ENCODE measurements at regions not wholly inside any gene's neighbourhood (a gene's known extent, or its start where the extent isn't known, plus 50 kb on each side); places are given as distances from the start of the nearest gene placed in this dataset.
A peak's percentile ranks its signal among the peaks of the same experiment; 100 is the strongest.
"Not testable (repeated sequence)": the region's sequence is repeated elsewhere in the genome, so short reads cannot be mapped to it uniquely, and the experiment has no call there.

GRCh38 chr5:36481454-36482120, 124.8 kb upstream of the SLC1A3 start:
- DNase-seq (ENCODE audit: low read depth) = no peak

- no peak for DNase-seq (ENCODE audit: low read depth)
These were observed 123.6 kb upstream of the SLC1A3 start for GRCh38 chr5:36482812-36483211.

- no peak for DNase-seq (ENCODE audit: low read depth)
These were observed 116.9 kb upstream of the SLC1A3 start for GRCh38 chr5:36489505-36489904.

GRCh38 chr5:36491856-36492255, 114.5 kb upstream of the SLC1A3 start:
- DNase-seq (ENCODE audit: low read depth) = no peak

- DNase-seq (ENCODE audit: low read depth) = no peak
These were observed 113.3 kb upstream of the SLC1A3 start for GRCh38 chr5:36492984-36493654.

- DNase-seq (ENCODE audit: low read depth) = no peak
These were observed 112.4 kb upstream of the SLC1A3 start for GRCh38 chr5:36494028-36494427.

- DNase-seq (ENCODE audit: low read depth) = no peak
These were observed 111.4 kb upstream of the SLC1A3 start for GRCh38 chr5:36494841-36495601.

GRCh38 chr5:36495611-36496010, 110.8 kb upstream of the SLC1A3 start:
- DNase-seq (ENCODE audit: low read depth) = no peak

- no peak for DNase-seq (ENCODE audit: low read depth)
These were observed 109.9 kb upstream of the SLC1A3 start for GRCh38 chr5:36496471-36496870.

GRCh38 chr5:36502608-36503007, 103.8 kb upstream of the SLC1A3 start:
- DNase-seq (ENCODE audit: low read depth) = peak; percentile 65

GRCh38 chr5:36505021-36505420, 101.4 kb upstream of the SLC1A3 start:
- DNase-seq (ENCODE audit: low read depth) = no peak

- DNase-seq (ENCODE audit: low read depth) = no peak
These were observed 99.0 kb upstream of the SLC1A3 start for GRCh38 chr5:36507332-36507952.

GRCh38 chr5:36508331-36508730, 98.1 kb upstream of the SLC1A3 start:
- not testable (repeated sequence) for DNase-seq (ENCODE audit: low read depth)

- DNase-seq (ENCODE audit: low read depth) = not testable (repeated sequence)
These were observed 92.8 kb upstream of the SLC1A3 start for GRCh38 chr5:36513647-36514046.

GRCh38 chr5:36519881-36520280, 86.5 kb upstream of the SLC1A3 start:
- DNase-seq (ENCODE audit: low read depth) = no peak

GRCh38 chr5:36521219-36521618, 85.2 kb upstream of the SLC1A3 start:
- no peak for DNase-seq (ENCODE audit: low read depth)

GRCh38 chr5:36521838-36522745, 84.3 kb upstream of the SLC1A3 start:
- DNase-seq (ENCODE audit: low read depth) = no peak

GRCh38 chr5:36522746-36523065, 83.7 kb upstream of the SLC1A3 start:
- no peak for DNase-seq (ENCODE audit: low read depth)

- no peak for DNase-seq (ENCODE audit: low read depth)
These were observed 83.0 kb upstream of the SLC1A3 start for GRCh38 chr5:36523450-36523849.

- no peak for DNase-seq (ENCODE audit: low read depth)
These were observed 82.5 kb upstream of the SLC1A3 start for GRCh38 chr5:36523926-36524325.

- no peak for DNase-seq (ENCODE audit: low read depth)
These were observed 79.9 kb upstream of the SLC1A3 start for GRCh38 chr5:36526537-36526936.

- no peak for DNase-seq (ENCODE audit: low read depth)
These were observed 77.8 kb upstream of the SLC1A3 start for GRCh38 chr5:36528588-36528987.
